ENCODE measurements at regions not wholly inside any gene's neighbourhood (a gene's known extent, or its start where the extent isn't known, plus 50 kb on each side); places are given as distances from the start of the nearest gene placed in this dataset.

DNA sequence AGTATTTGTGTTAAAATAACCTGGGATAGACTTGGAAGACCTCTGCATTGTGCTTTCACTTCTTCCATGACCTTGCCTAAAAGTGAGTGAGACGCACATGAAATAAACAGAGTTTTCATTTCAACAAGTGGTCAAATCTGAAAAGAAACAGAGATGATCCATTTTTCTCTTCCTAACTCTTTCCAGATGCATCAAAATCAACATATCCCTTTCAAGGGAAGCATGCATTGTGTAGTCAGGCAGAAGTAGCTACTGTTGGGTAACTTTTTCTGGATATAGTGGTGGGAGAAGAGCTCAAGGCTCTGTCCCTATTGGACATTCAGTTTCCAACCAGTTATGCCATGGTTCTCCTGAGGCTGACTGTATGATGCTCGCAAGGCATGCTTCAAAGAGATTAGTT lies 233.0 kb upstream of the JAG1 start:
- H3K36me3 Mint-ChIP-seq (ENCODE audit: insufficient read depth in 2 of 2): no peaks in the 10 kb centered on the region
- DNase-seq (no peak), ATAC-seq (replicated peaks in 1 of 2) (no peak)
- H3K4me3 Mint-ChIP-seq: no peak overlapping the region
- no peaks in the 10 kb centered on the region for H3K27me3 Mint-ChIP-seq (ENCODE audit: low read depth)
- no peak overlapping the region for H3K27ac Mint-ChIP-seq
- no peaks in the 10 kb centered on the region for H3K4me1 Mint-ChIP-seq (ENCODE audit: low read depth)
- H3K9me3 Mint-ChIP-seq: peaks cover 0 to 2% of the 10 kb centered on the region in 2 donors

DNA sequence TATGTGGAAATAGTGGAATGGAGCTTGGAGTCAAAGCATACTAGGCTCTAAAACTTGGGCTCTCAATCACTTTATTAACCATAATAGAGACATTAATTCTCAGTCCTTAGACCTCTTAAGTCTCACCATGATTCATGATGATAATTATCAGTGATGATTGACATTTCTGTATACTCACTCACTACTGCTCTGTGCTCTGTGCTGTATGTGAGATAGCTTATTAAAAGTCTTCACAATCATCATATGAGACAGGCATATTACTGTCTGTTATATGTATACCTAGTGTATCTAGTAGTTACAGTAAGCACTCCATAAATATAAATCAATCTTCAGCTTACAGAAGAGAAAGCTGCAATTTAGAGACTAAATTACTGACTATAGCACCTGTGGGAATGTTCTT lies 236.0 kb upstream of the JAG1 start:
- H3K27ac Mint-ChIP-seq: no peak overlapping the region
- H3K27me3 Mint-ChIP-seq (ENCODE audit: low read depth): no peaks in the 10 kb centered on the region
- no peak overlapping the region for H3K4me3 Mint-ChIP-seq
- no peak for DNase-seq
- H3K36me3 Mint-ChIP-seq (ENCODE audit: insufficient read depth in 2 of 2): no peaks in the 10 kb centered on the region
- no peak for ATAC-seq (replicated peaks in 1 of 2)
- peaks cover under 1 to 2% of the 10 kb centered on the region in 2 donors for H3K9me3 Mint-ChIP-seq
- H3K4me1 Mint-ChIP-seq (ENCODE audit: low read depth): no peaks in the 10 kb centered on the region

DNA sequence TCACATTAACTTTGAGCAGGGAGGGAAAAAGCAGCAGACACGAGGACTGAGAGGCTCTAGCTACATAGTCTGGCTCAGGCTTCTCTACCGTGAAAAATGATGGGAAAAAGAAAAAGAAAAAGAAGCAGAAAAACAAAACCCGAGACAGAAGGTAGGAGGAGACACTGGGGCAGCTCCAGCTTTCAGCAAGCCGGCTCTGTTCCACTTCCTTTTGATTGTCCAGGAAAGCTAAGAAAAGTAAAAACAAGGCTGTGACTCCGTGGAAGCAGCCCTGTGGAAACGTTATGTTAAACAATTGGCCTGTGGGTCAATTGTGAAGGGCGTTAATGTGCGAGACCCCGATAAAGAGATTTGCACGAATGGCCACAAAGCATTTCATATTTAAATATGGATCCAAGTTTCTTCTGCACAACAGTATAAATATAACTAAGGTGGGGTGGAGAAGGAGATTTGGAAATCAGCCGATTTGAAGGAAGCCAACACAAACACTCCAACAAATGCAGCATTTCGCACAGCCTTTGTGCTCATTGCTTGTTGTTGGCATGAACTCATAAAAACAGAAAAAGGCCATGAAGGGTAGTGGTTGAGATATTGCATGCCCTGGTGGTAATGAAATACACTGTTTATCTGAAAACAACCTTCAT lies 236.9 kb upstream of the JAG1 start:
- Mint-ChIP-seq H3K36me3 (ENCODE audit: insufficient read depth in 2 of 2) (no peaks in the 10 kb centered on the region), H3K27ac (no peak overlapping the region), H3K4me3 (no peak overlapping the region), H3K4me1 (ENCODE audit: low read depth) (no peaks in the 10 kb centered on the region), H3K27me3 (ENCODE audit: low read depth) (no peaks in the 10 kb centered on the region), H3K9me3 (peaks cover 1 to 2% of the 10 kb centered on the region in 2 donors)
- ATAC-seq (replicated peaks in 1 of 2) (no peak), DNase-seq (no peak)

DNA sequence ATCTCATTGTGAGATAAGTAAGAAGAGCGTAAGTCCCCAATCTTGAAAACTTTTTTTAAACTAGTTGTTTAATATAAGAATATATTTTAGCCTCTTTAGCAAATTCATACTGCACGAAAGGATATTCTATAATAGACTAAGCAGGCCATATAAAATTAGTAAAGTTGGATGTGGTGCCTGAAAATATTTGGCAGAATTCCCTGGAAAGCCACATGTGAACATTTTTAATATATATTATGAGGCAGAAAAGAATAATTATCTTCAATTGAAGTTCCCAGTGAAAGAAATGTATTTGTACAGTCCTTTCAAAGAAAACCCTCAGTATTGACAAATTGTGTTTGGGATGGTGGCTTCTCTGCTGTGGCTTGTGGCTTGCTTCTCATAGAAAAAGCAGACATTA lies 237.5 kb upstream of the JAG1 start:
- no peaks in the 10 kb centered on the region for H3K27me3 Mint-ChIP-seq (ENCODE audit: low read depth)
- ATAC-seq (replicated peaks in 1 of 2): no peak
- H3K36me3 Mint-ChIP-seq (ENCODE audit: insufficient read depth in 2 of 2): no peaks in the 10 kb centered on the region
- no peak for DNase-seq
- H3K9me3 Mint-ChIP-seq: peaks cover 1 to 2% of the 10 kb centered on the region in 2 donors
- H3K4me3 Mint-ChIP-seq: no peak overlapping the region
- no peak overlapping the region for H3K27ac Mint-ChIP-seq
- H3K4me1 Mint-ChIP-seq (ENCODE audit: low read depth): no peaks in the 10 kb centered on the region

DNA sequence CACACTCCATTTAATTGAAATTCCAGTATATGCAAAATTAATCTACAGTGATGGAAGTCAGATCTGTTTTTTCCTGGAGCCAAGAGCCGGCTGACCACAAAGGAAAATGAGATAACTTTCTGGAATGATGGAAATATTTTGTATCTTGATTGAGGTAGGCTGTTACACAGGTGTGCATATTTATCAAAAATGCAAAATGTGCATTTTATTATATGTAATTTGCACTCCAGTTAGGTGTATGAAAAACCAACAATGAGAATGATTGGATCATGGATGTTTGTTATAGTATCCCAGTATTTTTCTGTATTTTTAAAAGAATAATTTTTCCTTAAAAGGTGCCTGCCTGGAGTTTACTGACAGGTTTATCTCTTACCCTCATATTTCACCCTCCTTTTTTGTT lies 242.0 kb upstream of the JAG1 start:
- H3K4me1 Mint-ChIP-seq (ENCODE audit: low read depth): no peaks in the 10 kb centered on the region
- peaks cover 1 to 4% of the 10 kb centered on the region in 2 donors for H3K9me3 Mint-ChIP-seq
- DNase-seq (no peak), ATAC-seq (replicated peaks in 1 of 2) (no peak)
- H3K4me3 Mint-ChIP-seq: no peak overlapping the region
- no peak overlapping the region for H3K27ac Mint-ChIP-seq
- H3K36me3 Mint-ChIP-seq (ENCODE audit: insufficient read depth in 2 of 2): no peaks in the 10 kb centered on the region
- H3K27me3 Mint-ChIP-seq (ENCODE audit: low read depth): no peaks in the 10 kb centered on the region

DNA sequence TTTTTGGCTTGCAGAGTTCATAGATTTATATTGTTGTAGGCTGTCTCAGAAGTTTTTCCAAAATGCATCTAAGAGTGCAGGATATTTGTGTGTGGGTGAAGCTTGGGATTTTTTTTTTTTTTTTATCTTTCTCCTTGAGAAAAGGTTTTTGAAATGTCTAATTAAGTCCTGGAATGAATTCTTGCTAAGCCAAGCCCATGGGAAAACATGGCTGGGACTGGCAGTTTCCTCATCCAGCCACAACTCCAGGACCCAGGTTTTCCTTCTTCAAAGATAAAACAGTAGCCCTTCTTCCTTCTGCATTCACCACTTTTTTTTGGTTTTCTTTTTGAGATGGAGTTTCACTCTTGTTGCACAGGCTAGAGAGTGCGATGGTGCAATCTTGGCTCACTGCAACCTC lies 242.5 kb upstream of the JAG1 start:
- ATAC-seq (replicated peaks in 1 of 2): no peak
- Mint-ChIP-seq H3K4me3 (no peak overlapping the region), H3K27me3 (ENCODE audit: low read depth) (no peaks in the 10 kb centered on the region), H3K4me1 (ENCODE audit: low read depth) (no peaks in the 10 kb centered on the region), H3K9me3 (peaks cover 1 to 4% of the 10 kb centered on the region in 2 donors), H3K36me3 (ENCODE audit: insufficient read depth in 2 of 2) (no peaks in the 10 kb centered on the region), H3K27ac (no peak overlapping the region)
- DNase-seq: no peak

DNA sequence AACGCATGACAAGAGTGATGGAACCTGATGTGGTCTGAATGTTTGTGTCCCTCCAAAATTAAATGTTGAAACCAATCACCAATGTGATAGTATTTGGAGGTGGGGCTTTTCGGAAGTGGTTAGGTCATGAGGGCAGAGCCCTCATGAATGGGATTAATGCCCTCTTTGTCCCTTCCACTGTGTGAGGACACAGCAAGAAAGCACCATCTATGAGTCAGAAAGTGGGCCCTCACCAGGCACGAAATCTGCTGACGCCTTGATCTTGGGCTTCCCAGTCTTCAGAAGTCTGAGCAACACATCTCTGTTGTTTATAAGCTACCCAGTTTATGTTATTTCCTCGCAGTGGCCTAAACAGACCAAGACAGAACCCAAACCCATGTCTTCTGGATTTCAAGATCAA lies 244.0 kb upstream of the JAG1 start:
- H3K36me3 Mint-ChIP-seq (ENCODE audit: insufficient read depth in 2 of 2): no peaks in the 10 kb centered on the region

DNA sequence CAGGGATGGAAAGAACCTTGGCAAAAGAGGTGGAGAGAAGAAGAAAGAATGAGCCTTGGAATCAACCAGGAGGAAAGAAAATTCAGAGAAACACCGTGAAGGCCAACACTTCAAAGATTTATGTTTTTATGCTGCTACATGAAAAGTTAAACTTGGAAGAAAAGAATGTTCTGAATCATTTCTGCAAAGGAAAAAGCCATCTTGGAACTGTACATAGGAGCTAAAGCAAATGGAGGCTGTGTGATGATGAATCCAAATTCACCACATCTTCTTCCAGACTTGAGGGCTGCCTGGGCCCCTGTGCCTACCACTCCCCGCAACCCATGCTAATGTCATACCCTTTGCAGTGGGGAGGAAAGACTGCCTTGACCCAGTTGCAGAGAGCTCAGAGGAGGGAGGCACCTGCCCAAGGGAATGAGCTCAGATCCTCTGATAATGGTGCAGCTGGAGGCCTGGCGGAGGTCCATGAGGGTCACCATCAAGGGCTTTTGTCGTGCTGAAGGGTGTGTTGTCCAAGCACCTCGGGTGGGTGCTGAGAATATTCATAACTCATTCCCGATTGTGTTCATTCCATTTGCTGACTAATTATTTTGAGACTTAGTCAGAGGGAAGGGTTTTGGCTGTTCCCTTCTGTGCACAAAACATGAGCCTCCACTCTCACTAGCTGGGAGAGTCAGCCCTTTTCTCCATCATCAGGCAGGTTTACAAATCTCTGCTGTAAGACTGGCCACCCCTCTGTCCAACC lies 245.8 kb upstream of the JAG1 start:
- ATAC-seq (replicated peaks in 1 of 2) (no peak), DNase-seq (no peak)
- H3K9me3 Mint-ChIP-seq: peaks cover 1 to 4% of the 10 kb centered on the region in 2 donors
- no peaks in the 10 kb centered on the region for H3K36me3 Mint-ChIP-seq (ENCODE audit: insufficient read depth in 2 of 2)
- no peaks in the 10 kb centered on the region for H3K4me1 Mint-ChIP-seq (ENCODE audit: low read depth)
- no peak overlapping the region for H3K27ac Mint-ChIP-seq
- H3K4me3 Mint-ChIP-seq: no peak overlapping the region
- no peaks in the 10 kb centered on the region for H3K27me3 Mint-ChIP-seq (ENCODE audit: low read depth)

More for the DNA sequence above, 244.0 kb upstream of the JAG1 start:
- no peak for ATAC-seq (replicated peaks in 1 of 2)
- no peak for DNase-seq
- Mint-ChIP-seq H3K9me3 (peaks cover 1 to 4% of the 10 kb centered on the region in 2 donors), H3K4me1 (ENCODE audit: low read depth) (no peaks in the 10 kb centered on the region), H3K4me3 (no peak overlapping the region), H3K27ac (no peak overlapping the region), H3K27me3 (ENCODE audit: low read depth) (no peaks in the 10 kb centered on the region)

DNA sequence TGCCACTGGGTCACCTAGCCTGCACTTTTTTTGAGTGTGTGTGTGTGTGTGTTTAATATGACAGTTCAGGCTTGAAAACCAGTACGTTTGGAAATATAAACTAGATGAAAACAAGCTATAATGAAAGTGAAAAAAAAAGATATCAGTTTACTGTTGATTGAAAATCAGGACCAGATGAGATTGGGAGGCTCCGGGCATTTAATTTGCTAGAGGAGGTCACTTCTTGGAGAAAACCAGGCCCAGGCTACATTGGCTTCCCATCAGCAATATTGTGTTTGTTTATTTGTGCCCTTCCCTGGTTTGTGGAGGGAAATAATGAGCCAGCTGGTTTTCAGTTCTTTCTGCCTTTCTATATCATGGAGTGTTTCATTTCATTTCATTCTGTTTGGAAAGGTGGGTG lies 246.6 kb upstream of the JAG1 start:
- no peak overlapping the region for H3K27ac Mint-ChIP-seq
- H3K9me3 Mint-ChIP-seq: peaks cover 0 to 4% of the 10 kb centered on the region in 2 donors
- ATAC-seq (replicated peaks in 1 of 2) (no peak), DNase-seq (no peak)
- H3K36me3 Mint-ChIP-seq (ENCODE audit: insufficient read depth in 2 of 2): no peaks in the 10 kb centered on the region
- H3K4me1 Mint-ChIP-seq (ENCODE audit: low read depth): no peaks in the 10 kb centered on the region
- no peaks in the 10 kb centered on the region for H3K27me3 Mint-ChIP-seq (ENCODE audit: low read depth)
- H3K4me3 Mint-ChIP-seq: no peak overlapping the region

DNA sequence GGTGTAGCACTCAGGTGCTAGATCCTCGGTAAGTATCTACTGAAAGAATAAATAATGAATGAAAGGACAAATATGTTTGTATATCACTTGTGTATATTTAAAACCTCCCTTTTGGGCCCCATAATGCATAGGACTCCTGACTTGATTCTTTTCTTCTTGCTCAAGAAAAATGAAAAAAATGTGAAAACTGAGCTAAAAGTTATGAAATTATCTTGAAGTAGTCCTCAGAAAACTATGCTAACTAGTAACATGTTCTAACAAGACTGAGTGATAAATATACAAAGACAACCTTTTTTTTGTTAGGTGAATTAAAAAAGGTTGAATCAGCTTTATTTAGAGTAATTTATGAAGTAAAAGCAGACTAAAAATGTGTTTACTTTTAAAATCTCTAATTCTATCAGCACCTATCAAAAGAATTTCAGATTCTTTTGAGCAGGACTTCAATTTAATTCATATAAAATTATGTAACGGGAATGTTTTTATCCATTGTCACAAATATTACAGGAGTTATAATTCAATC lies 247.8 kb upstream of the JAG1 start:
- no peak for DNase-seq
- Mint-ChIP-seq H3K36me3 (ENCODE audit: insufficient read depth in 2 of 2) (no peaks in the 10 kb centered on the region), H3K9me3 (peaks cover 0 to 4% of the 10 kb centered on the region in 2 donors), H3K4me1 (ENCODE audit: low read depth) (no peaks in the 10 kb centered on the region), H3K27me3 (ENCODE audit: low read depth) (no peaks in the 10 kb centered on the region), H3K4me3 (no peak overlapping the region), H3K27ac (no peak overlapping the region)
- ATAC-seq (replicated peaks in 1 of 2): no peak

DNA sequence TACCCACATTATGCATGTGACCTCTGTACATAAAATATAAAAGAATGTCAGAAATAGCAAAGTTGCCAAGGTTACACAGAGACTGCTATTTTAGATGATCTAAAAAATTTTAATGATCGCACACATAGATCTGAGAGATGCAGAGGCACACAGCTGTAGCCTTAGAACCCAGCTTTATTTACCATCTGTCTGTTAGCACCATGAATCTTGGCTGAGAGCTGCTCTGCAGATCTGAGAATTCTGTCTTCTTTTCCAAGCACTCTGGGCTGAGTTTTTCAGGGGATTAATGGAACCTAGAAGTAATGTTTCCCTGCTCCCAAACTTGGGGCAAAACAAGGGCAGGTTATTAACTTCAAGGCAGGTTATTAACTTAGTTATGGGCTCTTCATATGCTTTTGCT lies 248.7 kb upstream of the JAG1 start:
- H3K27me3 Mint-ChIP-seq (ENCODE audit: low read depth): no peaks in the 10 kb centered on the region
- DNase-seq (no peak), ATAC-seq (replicated peaks in 1 of 2) (no peak)
- peaks cover 0 to under 1% of the 10 kb centered on the region in 2 donors for H3K9me3 Mint-ChIP-seq
- no peak overlapping the region for H3K4me3 Mint-ChIP-seq
- H3K27ac Mint-ChIP-seq: no peak overlapping the region
- no peaks in the 10 kb centered on the region for H3K4me1 Mint-ChIP-seq (ENCODE audit: low read depth)
- H3K36me3 Mint-ChIP-seq (ENCODE audit: insufficient read depth in 2 of 2): no peaks in the 10 kb centered on the region

DNA sequence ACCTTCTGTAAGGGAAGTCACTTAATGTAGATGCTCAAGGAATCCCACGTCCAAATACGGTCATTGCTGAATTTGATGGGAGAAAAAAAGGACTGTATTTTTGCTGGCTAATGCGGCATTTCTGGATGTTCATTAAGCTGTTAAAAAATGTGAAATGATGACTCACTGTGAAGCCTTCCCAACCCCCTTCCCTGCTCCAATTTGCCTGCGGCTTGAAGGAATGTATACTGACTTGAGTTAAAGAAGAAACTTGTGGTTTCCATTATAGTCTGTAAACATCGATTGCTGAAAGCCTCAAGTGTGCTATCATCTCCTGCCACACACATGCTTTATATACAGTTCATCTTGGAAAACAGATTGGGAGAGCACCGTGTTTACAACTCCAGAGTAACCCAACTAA lies 249.1 kb upstream of the JAG1 start:
- Mint-ChIP-seq H3K27ac (no peak overlapping the region), H3K36me3 (ENCODE audit: insufficient read depth in 2 of 2) (no peaks in the 10 kb centered on the region), H3K4me3 (no peak overlapping the region), H3K4me1 (ENCODE audit: low read depth) (no peaks in the 10 kb centered on the region), H3K9me3 (no peaks in the 10 kb centered on the region), H3K27me3 (ENCODE audit: low read depth) (no peaks in the 10 kb centered on the region)
- DNase-seq (no peak), ATAC-seq (replicated peaks in 1 of 2) (no peak)

DNA sequence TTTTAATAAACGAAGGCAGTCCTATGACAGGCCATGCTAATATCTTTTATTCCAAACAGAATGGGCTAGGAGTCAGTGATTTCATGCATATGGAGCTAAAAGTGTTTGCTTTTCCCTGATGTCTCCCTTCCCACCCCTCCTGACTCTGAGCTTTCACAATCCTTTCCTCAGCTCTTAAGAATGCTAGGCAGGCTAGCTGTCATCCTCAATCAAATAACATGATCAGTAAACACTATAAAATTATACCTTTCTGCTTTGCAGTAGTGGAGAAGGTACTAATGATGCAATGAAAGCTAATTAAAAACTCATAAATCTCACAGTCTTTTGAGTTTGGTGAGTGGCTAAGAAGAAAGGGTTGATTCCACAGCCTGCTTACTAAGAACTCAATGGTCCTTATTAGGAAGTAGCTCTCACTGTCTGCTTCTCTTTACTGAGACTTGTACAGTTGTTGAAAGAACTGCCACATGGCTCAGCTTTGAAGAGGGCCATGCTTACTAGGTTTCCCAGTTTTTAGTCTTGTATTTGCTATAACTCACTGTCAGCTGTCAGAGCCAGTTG lies 250.9 kb upstream of the JAG1 start:
- Mint-ChIP-seq H3K36me3 (ENCODE audit: insufficient read depth in 2 of 2) (no peaks in the 10 kb centered on the region), H3K27ac (no peak overlapping the region), H3K4me3 (no peak overlapping the region), H3K27me3 (ENCODE audit: low read depth) (no peaks in the 10 kb centered on the region), H3K4me1 (ENCODE audit: low read depth) (no peaks in the 10 kb centered on the region), H3K9me3 (no peaks in the 10 kb centered on the region)
- no peak for DNase-seq
- no peak for ATAC-seq (replicated peaks in 1 of 2)

Data from activated T-cell treated with anti-CD3 and anti-CD28 coated beads, Interleukin-2, amount 50 U/mL, for 72 hours (primary cell).